Bronchial epithelial cell (primary cell): ENCODE measurements at regions not wholly inside any gene's neighbourhood (a gene's known extent, or its start where the extent isn't known, plus 50 kb on each side); places are given as distances from the start of the nearest gene placed in this dataset.

Experiments used
- DNase-seq: peaks from one replicate; pipeline ENCODE4 v3.0.0-alpha.2; 2010; ENCODE audit warnings: low read depth
- FAIRE-seq: peaks from 2 replicates; lab custom pipeline; 2011; peaks lifted over from hg19 to GRCh38; lab: Jason Lieb, UNC
- H3K27me3 ChIP-seq: 2 replicates; pipeline ENCODE4 v1.5.1; 2011; ENCODE audit warnings: low read length; ENCODE audit not compliant: control insufficient read depth, insufficient read depth
- H3K36me3 ChIP-seq: 2 replicates; pipeline ENCODE4 v1.5.1; 2011; ENCODE audit warnings: low read length; ENCODE audit not compliant: control insufficient read depth, insufficient read depth
- H3K4me3 ChIP-seq: 2 replicates; pipeline ENCODE4 v1.5.1; 2011; ENCODE audit warnings: mild to moderate bottlenecking, low read depth, low read length, control low read depth
- TF ChIP-seq, protein P1 (sequence below): IDR thresholded peaks from 2 replicates; pipeline ENCODE4 v1.5.1; 2011; ENCODE audit warnings: mild to moderate bottlenecking, moderate library complexity, low read length, control low read depth, inconsistent platforms; ENCODE audit not compliant: insufficient read depth, severe bottlenecking

DNA sequence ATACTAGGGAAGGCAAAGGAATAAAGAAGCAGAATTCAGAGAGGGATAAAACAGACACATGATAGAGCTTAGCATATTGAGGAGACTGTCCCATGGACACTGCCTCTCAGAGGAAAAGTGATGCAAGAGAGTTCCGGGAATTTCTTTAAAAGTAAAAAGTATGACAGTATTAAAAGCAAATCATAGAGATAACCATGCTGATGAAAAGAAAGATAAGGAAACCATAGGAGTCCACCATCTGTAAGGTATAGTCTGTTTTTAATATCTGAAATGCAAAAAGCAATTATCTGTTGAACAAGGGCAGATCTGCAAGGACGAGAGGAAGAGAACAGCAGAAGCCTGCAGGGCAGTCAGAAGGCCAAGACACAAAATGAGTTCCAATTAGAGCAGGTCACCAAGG, 495.9 kb upstream of the GOLIM4 start:
- DNase-seq (no peak), FAIRE-seq (no peak)
- TF ChIP-seq, protein P1, sequence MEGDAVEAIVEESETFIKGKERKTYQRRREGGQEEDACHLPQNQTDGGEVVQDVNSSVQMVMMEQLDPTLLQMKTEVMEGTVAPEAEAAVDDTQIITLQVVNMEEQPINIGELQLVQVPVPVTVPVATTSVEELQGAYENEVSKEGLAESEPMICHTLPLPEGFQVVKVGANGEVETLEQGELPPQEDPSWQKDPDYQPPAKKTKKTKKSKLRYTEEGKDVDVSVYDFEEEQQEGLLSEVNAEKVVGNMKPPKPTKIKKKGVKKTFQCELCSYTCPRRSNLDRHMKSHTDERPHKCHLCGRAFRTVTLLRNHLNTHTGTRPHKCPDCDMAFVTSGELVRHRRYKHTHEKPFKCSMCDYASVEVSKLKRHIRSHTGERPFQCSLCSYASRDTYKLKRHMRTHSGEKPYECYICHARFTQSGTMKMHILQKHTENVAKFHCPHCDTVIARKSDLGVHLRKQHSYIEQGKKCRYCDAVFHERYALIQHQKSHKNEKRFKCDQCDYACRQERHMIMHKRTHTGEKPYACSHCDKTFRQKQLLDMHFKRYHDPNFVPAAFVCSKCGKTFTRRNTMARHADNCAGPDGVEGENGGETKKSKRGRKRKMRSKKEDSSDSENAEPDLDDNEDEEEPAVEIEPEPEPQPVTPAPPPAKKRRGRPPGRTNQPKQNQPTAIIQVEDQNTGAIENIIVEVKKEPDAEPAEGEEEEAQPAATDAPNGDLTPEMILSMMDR: no peak
- H3K27me3 ChIP-seq: no peaks in the 10 kb centered on the region
- no peaks in the 10 kb centered on the region for H3K36me3 ChIP-seq
- H3K4me3 ChIP-seq: no peak overlapping the region

DNA sequence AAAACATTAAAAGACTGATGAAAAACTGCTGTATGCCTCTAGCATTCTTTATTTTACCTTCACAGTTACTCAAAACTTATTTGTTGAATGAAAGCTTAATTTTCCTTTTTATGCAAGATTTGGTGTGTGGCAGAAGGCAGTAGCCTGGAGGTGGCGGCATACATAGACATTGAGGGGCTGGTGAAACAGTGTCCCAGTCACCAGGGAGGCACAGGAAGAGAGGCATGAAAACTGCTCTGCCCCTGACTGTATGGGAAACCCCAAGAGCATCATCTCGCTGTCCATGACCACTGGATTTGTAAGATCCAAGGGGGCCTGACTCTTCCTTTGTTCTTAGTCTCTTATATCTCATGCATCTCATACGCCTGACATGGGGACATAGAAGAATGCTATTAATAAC, 493.7 kb upstream of the GOLIM4 start:
- FAIRE-seq: no peak
- TF ChIP-seq, protein P1: no peak
- H3K36me3 ChIP-seq: no peaks in the 10 kb centered on the region
- H3K27me3 ChIP-seq: no peaks in the 10 kb centered on the region
- H3K4me3 ChIP-seq: no peak overlapping the region
- no peak for DNase-seq

DNA sequence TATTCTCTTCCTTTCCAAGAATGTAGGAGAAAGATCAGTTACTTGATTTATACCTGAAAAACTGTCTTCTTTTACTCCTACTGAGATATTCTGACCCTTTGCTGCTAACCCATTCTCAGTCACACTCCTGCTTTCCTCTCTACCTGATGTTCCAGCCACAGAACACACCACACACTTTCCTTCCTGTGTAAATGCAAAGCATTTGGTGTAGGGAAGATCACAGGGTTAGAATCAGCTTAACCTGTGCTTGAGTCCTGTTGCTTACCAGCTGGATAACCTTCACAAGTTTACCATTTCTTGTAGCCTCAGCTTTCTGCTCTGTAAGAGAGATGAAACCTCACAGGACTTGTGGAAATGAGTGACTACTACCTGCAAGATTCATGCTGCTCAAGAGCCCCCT, 489.8 kb upstream of the GOLIM4 start:
- DNase-seq: no peak
- FAIRE-seq: no peak

DNA sequence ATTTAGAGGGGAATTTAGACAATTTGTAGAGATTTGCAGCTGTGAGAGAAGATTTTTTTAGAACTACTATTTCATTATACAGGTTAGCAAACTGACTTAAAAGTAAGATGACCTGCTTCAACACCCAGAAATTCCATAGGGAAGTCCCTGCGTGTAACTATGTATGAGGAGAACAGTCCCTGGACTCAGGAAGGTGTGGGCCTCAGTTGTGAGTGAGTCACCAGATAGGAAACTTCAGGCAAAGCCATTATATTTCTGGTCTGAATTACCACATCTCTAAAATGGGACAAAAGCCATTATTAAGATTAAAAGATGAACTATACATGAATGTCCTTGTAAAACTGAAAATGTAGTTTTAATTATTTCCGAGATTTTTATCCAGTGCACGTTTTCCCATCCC, 488.3 kb upstream of the GOLIM4 start:
- DNase-seq (peak; percentile 22), FAIRE-seq (no peak)
- Histone ChIP-seq H3K27me3 (no peaks in the 10 kb centered on the region), H3K4me3 (no peak overlapping the region), H3K36me3 (no peaks in the 10 kb centered on the region)
- TF ChIP-seq, protein P1: no peak

More for the DNA sequence above, 489.8 kb upstream of the GOLIM4 start:
- Histone ChIP-seq H3K36me3 (no peaks in the 10 kb centered on the region), H3K27me3 (no peaks in the 10 kb centered on the region), H3K4me3 (no peak overlapping the region)
- TF ChIP-seq, protein P1: no peak

DNA sequence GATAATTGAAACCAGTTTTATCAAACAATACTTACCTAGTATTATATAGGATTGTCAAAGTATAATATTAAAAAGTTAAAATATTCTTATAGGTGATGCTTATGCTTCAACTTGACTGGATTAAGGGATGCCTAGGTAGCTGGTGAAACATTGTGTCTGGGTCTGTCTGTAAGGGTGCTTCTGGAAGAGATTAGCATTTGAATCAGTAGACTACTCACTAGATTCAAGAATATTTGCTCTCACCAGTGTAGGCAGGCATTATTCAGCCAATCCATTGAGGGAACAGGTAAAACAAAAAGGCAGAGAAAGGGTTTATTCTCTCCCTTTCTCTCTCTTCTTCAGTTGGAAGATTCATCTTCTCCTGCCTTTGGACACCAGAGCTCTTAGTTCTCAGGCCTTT, 486.8 kb upstream of the GOLIM4 start:
- Histone ChIP-seq H3K36me3 (no peaks in the 10 kb centered on the region), H3K27me3 (no peaks in the 10 kb centered on the region), H3K4me3 (no peak overlapping the region)
- TF ChIP-seq, protein P1: no peak
- DNase-seq (no peak), FAIRE-seq (no peak)

DNA sequence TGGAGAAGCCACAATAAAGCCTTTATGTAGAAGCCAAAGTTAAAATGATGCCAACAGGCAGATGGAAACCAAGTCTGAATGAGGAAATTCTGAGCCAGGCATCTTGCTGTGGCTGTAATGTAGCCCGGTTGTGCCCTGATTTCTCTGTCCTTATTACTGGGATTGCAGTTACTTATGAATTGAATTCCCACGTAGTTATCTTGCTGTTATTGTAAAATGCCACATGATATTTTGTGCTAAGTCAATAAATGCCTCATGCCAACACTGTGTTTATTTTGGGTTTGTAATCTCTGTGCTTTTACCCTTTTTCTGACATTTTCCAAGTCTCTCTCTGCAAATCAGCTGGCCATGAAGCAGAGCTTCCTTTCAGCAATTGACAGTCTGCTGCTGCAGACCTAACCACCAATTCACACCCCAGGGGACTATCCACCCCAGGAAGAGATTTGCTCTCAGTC, 486.1 kb upstream of the GOLIM4 start:
- no peak overlapping the region for H3K4me3 ChIP-seq
- DNase-seq (no peak), FAIRE-seq (no peak)
- no peaks in the 10 kb centered on the region for H3K36me3 ChIP-seq
- no peaks in the 10 kb centered on the region for H3K27me3 ChIP-seq
- TF ChIP-seq, protein P1: no peak
